GM18858 (cell line): ENCODE measurements at regions not wholly inside any gene's neighbourhood (a gene's known extent, or its start where the extent isn't known, plus 50 kb on each side); places are given as distances from the start of the nearest gene placed in this dataset.

Source experiments
- ATAC-seq: cut with Tn5 transposase; IDR thresholded peaks from one replicate; pipeline ENCODE4 v1.9.1; 2021; ENCODE audit not compliant: unreplicated experiment

- ATAC-seq = no peak
Observed at GRCh38 chr5:35324679-35325078, 94.4 kb upstream of the PRLR start.

DNA sequence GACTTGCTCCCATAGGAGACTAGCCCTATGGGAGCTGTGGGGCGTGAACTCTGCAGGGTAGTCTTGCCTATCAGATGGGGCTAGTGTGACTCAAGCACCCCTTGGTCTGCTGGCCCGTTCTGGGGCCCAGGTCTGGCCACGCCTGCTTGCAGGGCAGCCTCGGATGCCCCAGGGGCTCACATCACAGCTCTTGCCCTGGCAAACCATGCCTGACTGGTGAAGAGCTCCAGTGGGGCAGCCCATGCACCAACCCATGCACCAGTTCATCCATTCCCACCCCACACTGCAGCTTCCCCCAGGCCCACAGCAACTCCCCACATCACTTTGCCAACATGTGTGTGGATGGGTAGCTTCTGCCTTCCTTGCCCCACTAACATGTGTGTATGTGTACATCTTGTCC lies 93.9 kb upstream of the PRLR start:
- ATAC-seq = no peak

DNA sequence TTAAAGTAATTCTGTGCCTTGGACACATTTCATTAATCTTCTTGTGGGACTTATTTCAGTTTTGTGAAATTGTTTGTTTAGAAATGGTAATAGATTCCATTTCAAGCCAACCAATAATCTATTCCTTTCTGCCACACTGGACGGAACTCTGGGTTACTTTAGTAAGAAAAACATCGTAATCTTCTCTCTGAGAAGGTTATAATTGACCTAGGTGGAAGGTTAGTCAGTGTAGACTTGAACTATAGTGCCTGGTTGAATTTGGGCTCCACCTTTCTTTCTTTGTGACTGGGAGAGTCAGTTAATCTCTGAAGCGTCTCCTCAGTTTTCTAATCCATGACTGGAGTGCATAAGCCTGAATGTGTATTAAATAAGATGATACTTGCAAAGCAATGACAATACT lies 89.7 kb upstream of the PRLR start:
- peak; percentile 15 for ATAC-seq

DNA sequence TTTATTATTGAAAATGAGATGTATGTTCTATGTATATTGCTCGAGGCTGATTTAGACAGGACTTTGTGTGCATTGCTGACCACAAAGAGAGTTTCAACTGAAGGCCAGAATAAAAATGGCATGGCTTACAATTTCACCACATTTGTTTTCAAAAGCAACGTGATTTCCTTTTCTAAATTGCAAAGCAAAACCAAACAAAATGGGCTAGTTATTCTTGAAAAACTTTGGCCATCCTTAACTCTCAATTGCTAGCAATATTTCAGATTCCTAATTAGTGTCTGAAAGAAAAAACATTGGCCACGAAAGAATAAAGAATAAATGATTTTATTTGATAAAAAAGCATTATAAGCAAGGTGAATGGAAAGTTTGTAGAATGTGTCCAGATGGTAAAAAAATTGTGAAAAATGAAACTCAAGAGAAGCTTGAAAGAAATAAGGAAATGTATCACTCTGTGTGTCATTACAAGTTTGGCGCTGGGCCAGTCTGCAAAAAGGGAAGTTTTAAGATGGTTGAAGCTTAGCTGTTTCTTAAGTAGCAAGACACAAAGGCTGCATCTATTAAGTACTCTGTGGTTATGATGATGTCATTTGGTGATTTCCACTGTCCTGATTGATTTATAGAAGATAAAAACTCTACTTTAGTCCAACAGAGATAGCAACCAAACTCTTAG lies 89.2 kb upstream of the PRLR start:
- peak; percentile 95 for ATAC-seq

DNA sequence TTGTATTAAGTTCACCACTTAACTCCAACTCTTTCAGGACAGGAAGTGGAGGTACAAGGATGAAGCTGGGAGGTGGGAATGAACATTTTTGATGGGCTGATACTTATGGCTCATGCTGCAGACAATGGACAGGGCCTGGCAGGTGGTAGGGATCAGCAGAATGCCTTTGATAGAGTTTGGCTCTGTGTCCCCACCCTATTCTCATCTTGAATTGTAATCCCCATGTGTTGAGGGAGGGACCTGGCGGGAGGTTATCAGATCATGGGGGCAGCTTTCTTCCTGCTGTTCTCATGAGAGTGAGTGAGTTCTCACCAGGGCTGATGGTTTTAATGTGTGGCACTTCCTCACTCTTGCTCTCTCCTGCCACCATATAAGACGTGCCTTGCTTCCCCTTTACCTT lies 87.3 kb upstream of the PRLR start:
- ATAC-seq = no peak

- ATAC-seq = no peak
Observed at GRCh38 chr5:35316611-35317274, 86.5 kb upstream of the PRLR start.

DNA sequence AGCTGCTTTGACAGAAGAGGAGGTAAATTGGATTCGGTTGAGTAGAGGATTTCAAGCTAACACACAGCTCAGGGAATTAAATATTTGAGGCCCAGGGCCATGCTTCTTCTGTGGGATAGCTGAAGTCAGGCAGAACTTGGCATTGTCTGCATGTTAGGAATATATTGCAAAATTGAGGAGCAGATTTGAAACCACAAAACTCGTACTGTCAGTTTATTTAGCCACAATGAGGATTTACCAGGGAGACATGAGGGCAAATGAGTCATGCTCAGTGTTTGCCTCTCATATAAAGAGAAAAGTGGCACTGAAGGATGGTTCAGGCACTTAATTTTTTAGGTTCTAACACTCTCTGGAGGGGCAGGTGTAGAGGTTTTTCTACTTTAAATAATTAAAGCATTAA lies 83.0 kb upstream of the PRLR start:
- ATAC-seq = no peak

- ATAC-seq = no peak
Observed at GRCh38 chr5:35312267-35312666, 82.0 kb upstream of the PRLR start.

- no peak for ATAC-seq
Observed at GRCh38 chr5:35309365-35310130, 79.3 kb upstream of the PRLR start.

DNA sequence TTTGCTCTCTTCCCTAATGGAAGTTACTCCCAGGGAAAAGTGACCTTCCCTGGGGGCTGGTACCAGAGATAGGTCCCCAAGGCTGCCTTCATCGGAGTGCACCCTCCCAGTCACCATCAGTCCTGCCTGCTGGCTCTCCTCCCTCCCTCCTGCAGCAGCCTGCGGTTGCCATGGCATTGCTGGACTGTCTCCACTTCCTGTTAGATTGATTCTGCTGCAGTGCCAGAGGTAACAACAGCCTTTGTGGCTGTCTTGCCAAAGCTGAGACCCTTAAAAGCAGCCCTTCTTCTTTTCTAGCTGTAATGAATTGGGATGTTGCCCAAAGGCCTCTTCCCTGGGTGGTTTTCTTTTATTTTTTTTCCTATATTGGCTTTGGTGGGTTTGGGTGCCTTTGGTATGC lies 78.1 kb upstream of the PRLR start:
- peak; percentile 75 for ATAC-seq

DNA sequence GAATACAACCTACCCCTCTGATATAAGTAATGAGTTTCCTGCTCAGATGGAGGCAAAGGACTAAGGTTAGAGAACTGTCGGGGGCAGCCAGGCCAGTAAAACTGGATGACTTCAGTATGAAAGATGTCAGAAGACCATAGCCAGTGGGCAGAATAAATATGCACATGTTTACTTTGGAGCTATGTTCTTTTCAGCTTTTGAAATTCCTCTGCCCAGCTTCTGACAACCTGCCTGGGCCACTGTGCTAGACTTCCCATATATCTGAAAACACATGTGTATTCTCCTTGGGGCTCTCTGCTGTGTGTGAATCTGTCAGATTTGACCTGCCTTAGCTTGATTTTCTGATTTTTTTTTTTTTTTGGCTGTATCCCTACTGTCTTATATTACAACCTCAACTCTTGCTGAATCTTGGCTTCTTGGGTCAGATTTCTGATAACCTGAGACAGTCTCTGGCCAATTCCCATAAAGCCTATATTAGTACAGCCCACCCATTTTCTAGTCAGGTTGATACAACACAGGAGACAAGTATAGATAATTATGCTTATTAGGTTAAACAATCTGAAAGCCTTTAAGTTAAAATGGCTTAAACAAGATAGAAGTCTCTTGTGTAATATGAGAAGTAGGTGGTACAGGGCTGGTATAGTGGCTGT lies 76.6 kb upstream of the PRLR start:
- ATAC-seq = no peak

- ATAC-seq = no peak
Observed at GRCh38 chr5:35305336-35306020, 75.2 kb upstream of the PRLR start.

GRCh38 chr5:35304291-35304690 lies 74.0 kb upstream of the PRLR start:
- no peak for ATAC-seq

GRCh38 chr5:35303152-35303551 lies 72.9 kb upstream of the PRLR start:
- no peak for ATAC-seq

DNA sequence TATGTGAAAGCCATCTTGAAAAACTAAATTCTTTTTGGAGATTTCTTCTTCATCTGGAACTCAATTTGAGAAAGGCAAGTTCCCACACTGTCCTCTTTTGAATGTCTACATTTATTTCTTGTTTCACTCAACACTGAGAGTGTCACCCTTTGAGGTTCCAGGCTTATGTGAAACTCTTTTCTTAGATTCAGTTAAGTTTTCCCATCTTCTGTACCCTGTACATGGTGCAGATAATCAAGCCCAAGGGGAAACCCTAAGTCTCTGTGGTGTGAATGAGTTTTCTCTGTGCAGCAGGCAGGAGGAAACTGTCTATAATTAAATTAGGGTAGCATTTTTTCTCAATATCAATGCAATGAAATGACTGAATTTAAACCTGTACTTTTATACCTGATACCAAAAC lies 72.3 kb upstream of the PRLR start:
- peak; percentile 96 for ATAC-seq

- no peak for ATAC-seq
Observed at GRCh38 chr5:35297755-35298154, 67.5 kb upstream of the PRLR start.

GRCh38 chr5:35294976-35295375 lies 64.7 kb upstream of the PRLR start:
- no peak for ATAC-seq

GRCh38 chr5:35294017-35294416 lies 63.7 kb upstream of the PRLR start:
- ATAC-seq = no peak

DNA sequence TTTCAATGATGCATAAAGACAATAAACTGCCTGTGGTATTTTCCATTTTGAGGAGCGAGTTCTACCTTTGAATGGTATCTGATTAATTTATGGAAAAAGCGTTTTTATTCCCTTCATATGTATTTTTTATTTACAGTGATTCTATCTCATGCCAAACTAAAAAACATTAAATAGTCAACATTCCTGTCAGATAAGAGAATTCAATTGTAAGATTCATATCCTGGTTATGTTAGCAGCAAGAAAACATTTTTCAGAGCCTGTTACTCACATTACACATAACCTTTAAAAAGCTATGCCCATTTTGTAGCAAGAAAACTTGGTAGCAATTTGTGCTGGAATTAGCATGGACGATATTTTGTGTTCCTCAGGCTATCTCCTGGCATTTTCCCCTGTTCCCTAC lies 55.1 kb upstream of the PRLR start:
- ATAC-seq = no peak

DNA sequence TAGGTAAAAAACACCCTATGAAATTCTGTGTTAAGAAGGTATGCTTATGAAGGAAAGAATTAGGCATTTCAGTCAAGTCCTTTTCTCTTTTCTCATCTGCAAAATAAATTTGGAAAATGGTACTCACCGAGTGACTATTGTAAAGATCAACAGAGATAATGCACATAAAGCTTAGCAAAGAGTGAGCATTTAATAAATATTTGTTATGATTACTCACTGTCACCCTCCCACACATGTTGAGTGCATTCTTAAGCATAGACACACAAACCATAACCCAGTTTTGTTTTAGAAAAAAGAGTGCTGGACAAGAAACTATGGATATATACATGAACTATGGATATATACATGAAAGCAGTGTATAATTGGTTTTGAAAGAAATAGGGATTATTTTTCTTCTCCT lies 54.7 kb upstream of the PRLR start:
- no peak for ATAC-seq

DNA sequence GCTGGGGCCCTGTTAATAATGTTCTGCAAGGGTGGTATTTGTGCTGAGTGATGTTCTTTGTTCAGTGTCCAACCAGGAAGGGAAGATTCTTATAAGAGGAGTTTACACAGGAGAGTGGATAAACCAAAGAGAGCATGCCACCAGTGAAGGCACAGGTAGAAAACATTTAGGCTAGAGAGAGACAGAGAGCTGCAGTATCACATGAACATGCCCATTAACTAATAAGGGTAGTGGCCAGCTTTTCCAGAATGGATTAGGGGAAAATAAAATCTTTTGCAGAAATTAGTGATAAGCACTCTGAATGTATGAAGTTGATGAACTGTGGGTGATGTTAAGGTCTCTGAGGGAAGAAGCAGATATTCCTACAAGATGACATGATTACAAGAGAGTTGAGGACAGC lies 54.1 kb upstream of the PRLR start:
- ATAC-seq = no peak
